ENCODE measurements at regions not wholly inside any gene's neighbourhood (a gene's known extent, or its start where the extent isn't known, plus 50 kb on each side); places are given as distances from the start of the nearest gene placed in this dataset.
"Not testable (repeated sequence)": the region's sequence is repeated elsewhere in the genome, so short reads cannot be mapped to it uniquely, and the experiment has no call there.

DNA sequence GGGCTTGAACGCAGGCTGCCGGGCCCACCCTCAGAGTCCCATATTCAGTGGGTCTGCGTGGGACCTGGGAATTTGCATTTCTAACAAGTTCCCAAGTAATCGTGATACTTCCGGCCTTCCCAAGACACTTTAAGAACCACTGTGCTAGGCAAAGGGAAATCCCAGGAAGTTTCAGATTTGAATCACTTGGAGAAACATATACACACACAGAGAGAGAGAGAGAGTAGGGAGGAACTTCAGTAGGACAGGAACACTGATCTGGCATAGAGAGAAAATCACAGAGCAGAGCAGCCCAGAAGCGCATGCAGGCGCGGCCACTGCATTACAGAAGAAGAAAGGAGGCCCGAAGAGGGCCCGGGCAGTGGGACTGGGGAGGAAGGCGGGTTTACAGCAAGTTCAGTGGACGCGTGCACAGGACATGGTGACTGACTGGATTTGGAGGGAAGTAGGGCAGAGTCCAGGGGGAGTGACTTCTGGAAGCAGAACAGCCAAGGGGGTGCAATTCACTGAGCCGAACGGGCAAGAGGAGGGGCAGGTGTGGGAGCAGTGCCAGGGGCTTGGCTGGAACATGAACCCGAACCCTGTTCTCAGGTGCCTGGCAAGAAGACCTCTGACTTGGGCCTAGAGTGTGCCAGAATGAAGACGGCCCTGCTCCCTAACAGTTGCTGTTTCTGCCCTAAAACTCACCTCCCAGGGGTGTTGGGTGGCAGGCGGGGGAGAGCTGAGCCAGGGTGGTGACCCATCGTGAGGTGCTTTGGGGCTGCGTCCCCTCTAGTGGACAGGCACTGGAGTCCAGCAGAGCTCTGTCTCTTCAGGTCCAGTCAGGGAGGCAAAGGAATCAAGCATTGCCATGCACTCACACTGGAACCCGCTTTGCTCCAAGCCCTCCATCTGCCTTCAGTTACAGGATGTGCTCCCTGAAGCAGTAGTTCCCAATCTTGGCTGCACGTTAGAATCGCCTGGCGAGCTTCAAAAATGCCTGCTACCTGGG, 101.3 kb upstream of the HES1 start:
- H3K9ac ChIP-seq (ENCODE audit: low read depth in 1 of 3, low read length in 3 of 3), result no peak overlapping the region
- no peak overlapping the region for H3K4me3 ChIP-seq (ENCODE audit: low read length in 3 of 3)
- peaks cover 0 to 3% (median 2%) of the 10 kb centered on the region in 3 donors for H3K27me3 ChIP-seq (ENCODE audit: control insufficient read depth in 3 of 3, insufficient read depth in 3 of 3, low read length in 3 of 3)
- no peaks in the 10 kb centered on the region for H3K9me3 ChIP-seq (ENCODE audit: control insufficient read depth in 3 of 3, low read length in 3 of 3)
- H3K27ac ChIP-seq (ENCODE audit: low read depth, low read length), result no peak overlapping the region
- no peaks in the 10 kb centered on the region for H3K4me1 ChIP-seq (ENCODE audit: control insufficient read depth in 3 of 3, insufficient read depth in 3 of 3, low read length in 3 of 3)
- H3K36me3 ChIP-seq (ENCODE audit: control insufficient read depth in 3 of 3, insufficient read depth in 3 of 3, low read length in 3 of 3), result no peaks in the 10 kb centered on the region

DNA sequence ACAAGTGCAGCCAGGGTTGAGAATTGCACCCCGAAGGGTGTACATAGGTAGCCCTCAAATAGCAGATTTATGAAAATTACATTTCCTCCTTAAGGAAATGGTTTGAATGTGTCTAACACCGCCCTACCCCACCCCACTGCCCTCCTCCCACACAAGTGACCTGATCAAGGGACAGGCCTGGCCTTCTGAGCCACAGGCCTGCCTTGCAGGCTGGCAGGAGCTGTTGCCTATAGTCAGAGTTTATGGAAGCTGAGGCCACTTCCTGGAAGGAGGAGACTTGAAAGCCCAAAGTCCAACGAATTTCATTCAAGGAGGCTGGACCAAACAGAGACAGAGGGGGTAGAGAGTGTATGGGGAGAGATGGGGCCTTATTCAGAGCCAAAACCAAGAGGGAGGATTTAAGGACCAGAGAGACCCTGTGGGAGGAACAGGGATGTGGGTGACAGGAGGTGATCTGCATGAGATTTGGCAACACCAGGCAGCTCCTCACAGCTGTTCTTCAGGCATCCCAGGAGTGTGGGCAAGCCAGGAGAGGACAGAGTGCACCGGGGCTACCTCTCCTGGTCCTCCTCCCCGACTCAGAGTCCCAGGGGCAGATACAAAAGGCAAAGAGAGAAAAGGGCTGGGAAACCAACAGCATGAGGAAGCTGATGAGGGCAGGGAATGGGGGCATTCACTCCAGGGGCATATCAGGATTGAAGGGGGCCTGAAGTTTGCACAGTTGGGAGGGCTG, 100.4 kb upstream of the HES1 start:
- Histone ChIP-seq H3K36me3 (ENCODE audit: control insufficient read depth in 3 of 3, insufficient read depth in 3 of 3, low read length in 3 of 3) (no peaks in the 10 kb centered on the region), H3K27ac (ENCODE audit: low read depth, low read length) (no peak overlapping the region), H3K4me1 (ENCODE audit: control insufficient read depth in 3 of 3, insufficient read depth in 3 of 3, low read length in 3 of 3) (no peaks in the 10 kb centered on the region), H3K9ac (ENCODE audit: low read depth in 1 of 3, low read length in 3 of 3) (no peak overlapping the region), H3K4me3 (ENCODE audit: low read length in 3 of 3) (no peak overlapping the region), H3K27me3 (ENCODE audit: control insufficient read depth in 3 of 3, insufficient read depth in 3 of 3, low read length in 3 of 3) (peaks cover 0 to 3% (median 0%) of the 10 kb centered on the region in 3 donors), H3K9me3 (ENCODE audit: control insufficient read depth in 3 of 3, low read length in 3 of 3) (no peaks in the 10 kb centered on the region)

DNA sequence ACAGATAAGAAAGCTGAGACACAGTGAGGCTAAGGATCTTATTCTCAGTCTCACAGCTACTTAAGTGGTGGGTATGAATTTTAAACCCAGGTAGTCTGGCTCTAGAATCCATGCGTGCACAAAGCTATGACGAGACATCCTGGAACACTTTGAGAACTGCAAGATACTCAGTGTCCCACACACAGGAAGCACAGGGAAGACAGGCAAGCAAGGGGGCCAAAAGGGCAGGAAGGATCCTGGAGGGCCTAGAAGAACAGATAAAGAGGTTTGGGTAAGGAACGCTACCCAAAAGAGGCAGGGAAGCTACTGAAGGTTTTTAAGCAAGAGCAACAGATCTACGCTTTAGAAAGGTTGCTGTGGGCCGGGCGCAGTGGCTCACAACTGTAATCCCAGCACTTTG, 99.1 kb upstream of the HES1 start:
- Histone ChIP-seq H3K9me3 (ENCODE audit: control insufficient read depth in 3 of 3, low read length in 3 of 3) (no peaks in the 10 kb centered on the region), H3K36me3 (ENCODE audit: control insufficient read depth in 3 of 3, insufficient read depth in 3 of 3, low read length in 3 of 3) (no peaks in the 10 kb centered on the region), H3K27ac (ENCODE audit: low read depth, low read length) (no peak overlapping the region), H3K4me3 (ENCODE audit: low read length in 3 of 3) (no peak overlapping the region), H3K9ac (ENCODE audit: low read depth in 1 of 3, low read length in 3 of 3) (no peak overlapping the region), H3K4me1 (ENCODE audit: control insufficient read depth in 3 of 3, insufficient read depth in 3 of 3, low read length in 3 of 3) (no peaks in the 10 kb centered on the region), H3K27me3 (ENCODE audit: control insufficient read depth in 3 of 3, insufficient read depth in 3 of 3, low read length in 3 of 3) (peaks cover 0 to 3% (median 0%) of the 10 kb centered on the region in 3 donors)

- H3K9me3 ChIP-seq (ENCODE audit: control insufficient read depth in 3 of 3, low read length in 3 of 3); H3K9ac ChIP-seq (ENCODE audit: low read depth in 1 of 3, low read length in 3 of 3); H3K4me1 ChIP-seq (ENCODE audit: control insufficient read depth in 3 of 3, insufficient read depth in 3 of 3, low read length in 3 of 3); H3K27me3 ChIP-seq (ENCODE audit: control insufficient read depth in 3 of 3, insufficient read depth in 3 of 3, low read length in 3 of 3); H3K4me3 ChIP-seq (ENCODE audit: low read length in 3 of 3); H3K36me3 ChIP-seq (ENCODE audit: control insufficient read depth in 3 of 3, insufficient read depth in 3 of 3, low read length in 3 of 3); H3K27ac ChIP-seq (ENCODE audit: low read depth, low read length): not testable (repeated sequence)
Observed at GRCh38 chr3:194038346-194038745, 97.6 kb upstream of the HES1 start.

GRCh38 chr3:194038960-194039359, 97.0 kb upstream of the HES1 start:
- Histone ChIP-seq H3K9me3 (ENCODE audit: control insufficient read depth in 3 of 3, low read length in 3 of 3) (no peaks in the 10 kb centered on the region), H3K4me3 (ENCODE audit: low read length in 3 of 3) (no peak overlapping the region), H3K27me3 (ENCODE audit: control insufficient read depth in 3 of 3, insufficient read depth in 3 of 3, low read length in 3 of 3) (no peaks in the 10 kb centered on the region), H3K9ac (ENCODE audit: low read depth in 1 of 3, low read length in 3 of 3) (no peak overlapping the region), H3K4me1 (ENCODE audit: control insufficient read depth in 3 of 3, insufficient read depth in 3 of 3, low read length in 3 of 3) (peaks cover 0 to 2% (median 0%) of the 10 kb centered on the region in 3 donors), H3K36me3 (ENCODE audit: control insufficient read depth in 3 of 3, insufficient read depth in 3 of 3, low read length in 3 of 3) (no peaks in the 10 kb centered on the region), H3K27ac (ENCODE audit: low read depth, low read length) (no peak overlapping the region)

GRCh38 chr3:194040516-194041273, 95.3 kb upstream of the HES1 start:
- Histone ChIP-seq H3K4me3 (ENCODE audit: low read length in 3 of 3) (no peak overlapping the region), H3K36me3 (ENCODE audit: control insufficient read depth in 3 of 3, insufficient read depth in 3 of 3, low read length in 3 of 3) (no peaks in the 10 kb centered on the region), H3K9me3 (ENCODE audit: control insufficient read depth in 3 of 3, low read length in 3 of 3) (no peaks in the 10 kb centered on the region), H3K27ac (ENCODE audit: low read depth, low read length) (no peak overlapping the region), H3K9ac (ENCODE audit: low read depth in 1 of 3, low read length in 3 of 3) (no peak overlapping the region), H3K27me3 (ENCODE audit: control insufficient read depth in 3 of 3, insufficient read depth in 3 of 3, low read length in 3 of 3) (no peaks in the 10 kb centered on the region), H3K4me1 (ENCODE audit: control insufficient read depth in 3 of 3, insufficient read depth in 3 of 3, low read length in 3 of 3) (peaks cover 0 to 2% (median 0%) of the 10 kb centered on the region in 3 donors)

DNA sequence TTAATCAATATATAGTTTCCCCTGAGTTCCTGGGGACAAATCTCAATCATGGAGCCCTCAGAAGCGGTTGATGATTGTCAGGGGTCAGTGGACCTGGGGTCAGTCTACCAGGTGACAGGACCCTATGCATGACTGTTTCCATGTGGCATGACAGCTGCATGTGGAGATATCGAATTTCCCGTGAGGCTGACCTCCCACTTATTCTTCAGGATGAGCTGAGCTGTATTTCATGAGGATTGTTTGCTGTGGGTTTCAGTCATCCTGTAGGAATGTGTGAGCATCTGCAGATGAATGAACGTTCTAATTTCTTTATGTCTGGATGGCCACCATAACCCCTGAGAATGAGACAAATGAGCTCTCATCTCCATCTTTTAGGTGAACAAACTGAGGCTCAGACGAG, 93.0 kb upstream of the HES1 start:
- no peaks in the 10 kb centered on the region for H3K27me3 ChIP-seq (ENCODE audit: control insufficient read depth in 3 of 3, insufficient read depth in 3 of 3, low read length in 3 of 3)
- no peak overlapping the region for H3K9ac ChIP-seq (ENCODE audit: low read depth in 1 of 3, low read length in 3 of 3)

GRCh38 chr3:194043516-194043915, 92.4 kb upstream of the HES1 start:
- no peak overlapping the region for H3K27ac ChIP-seq (ENCODE audit: low read depth, low read length)
- peaks cover 13 to 22% (median 15%) of the 10 kb centered on the region in 3 donors for H3K4me1 ChIP-seq (ENCODE audit: control insufficient read depth in 3 of 3, insufficient read depth in 3 of 3, low read length in 3 of 3)
- H3K9ac ChIP-seq (ENCODE audit: low read depth in 1 of 3, low read length in 3 of 3), result no peak overlapping the region
- no peaks in the 10 kb centered on the region for H3K9me3 ChIP-seq (ENCODE audit: control insufficient read depth in 3 of 3, low read length in 3 of 3)
- no peaks in the 10 kb centered on the region for H3K27me3 ChIP-seq (ENCODE audit: control insufficient read depth in 3 of 3, insufficient read depth in 3 of 3, low read length in 3 of 3)
- H3K4me3 ChIP-seq (ENCODE audit: low read length in 3 of 3), result no peak overlapping the region
- H3K36me3 ChIP-seq (ENCODE audit: control insufficient read depth in 3 of 3, insufficient read depth in 3 of 3, low read length in 3 of 3), result no peaks in the 10 kb centered on the region

More for the DNA sequence above, 93.0 kb upstream of the HES1 start:
- H3K9me3 ChIP-seq (ENCODE audit: control insufficient read depth in 3 of 3, low read length in 3 of 3), result no peaks in the 10 kb centered on the region
- H3K4me3 ChIP-seq (ENCODE audit: low read length in 3 of 3), result no peak overlapping the region
- peaks cover 13 to 16% (median 15%) of the 10 kb centered on the region in 3 donors for H3K4me1 ChIP-seq (ENCODE audit: control insufficient read depth in 3 of 3, insufficient read depth in 3 of 3, low read length in 3 of 3)
- H3K36me3 ChIP-seq (ENCODE audit: control insufficient read depth in 3 of 3, insufficient read depth in 3 of 3, low read length in 3 of 3), result no peaks in the 10 kb centered on the region
- no peak overlapping the region for H3K27ac ChIP-seq (ENCODE audit: low read depth, low read length)

DNA sequence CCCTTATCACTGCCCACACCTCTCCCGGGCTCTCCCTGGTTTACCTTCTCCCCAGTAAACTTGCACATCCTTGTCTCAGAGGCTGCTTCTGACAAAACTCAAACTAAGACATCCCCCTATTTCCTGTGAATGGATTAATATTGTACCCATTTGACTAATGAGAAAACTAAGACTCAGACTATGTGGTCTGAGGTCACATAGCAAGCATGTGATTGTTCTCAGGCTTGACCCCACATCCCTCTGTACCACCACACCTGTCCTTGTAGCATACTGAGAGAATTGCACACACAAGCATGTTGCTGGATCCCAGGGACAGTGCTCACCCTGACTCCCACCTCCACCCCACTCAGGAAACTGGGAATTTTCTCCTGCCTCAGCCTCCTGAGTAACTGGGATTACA, 90.7 kb upstream of the HES1 start:
- Histone ChIP-seq H3K27me3 (ENCODE audit: control insufficient read depth in 3 of 3, insufficient read depth in 3 of 3, low read length in 3 of 3) (no peaks in the 10 kb centered on the region), H3K9me3 (ENCODE audit: control insufficient read depth in 3 of 3, low read length in 3 of 3) (peaks cover 0 to 2% (median 0%) of the 10 kb centered on the region in 3 donors), H3K4me1 (ENCODE audit: control insufficient read depth in 3 of 3, insufficient read depth in 3 of 3, low read length in 3 of 3) (peaks cover 13 to 22% (median 15%) of the 10 kb centered on the region in 3 donors), H3K27ac (ENCODE audit: low read depth, low read length) (no peak overlapping the region), H3K4me3 (ENCODE audit: low read length in 3 of 3) (no peak overlapping the region), H3K36me3 (ENCODE audit: control insufficient read depth in 3 of 3, insufficient read depth in 3 of 3, low read length in 3 of 3) (no peaks in the 10 kb centered on the region), H3K9ac (ENCODE audit: low read depth in 1 of 3, low read length in 3 of 3) (no peak overlapping the region)
